DND-41 (cell line): ENCODE measurements at regions not wholly inside any gene's neighbourhood (a gene's known extent, or its start where the extent isn't known, plus 50 kb on each side); places are given as distances from the start of the nearest gene placed in this dataset.

ENCODE experiments used
- ATAC-seq: fragments of 200-7000 bp; cut with Tn5 transposase; 3 replicates; pipeline ENCODE4 v1.9.1; 2021; ENCODE audit warnings: low read depth; ENCODE audit not compliant: insufficient read depth
- DNase-seq: peaks from one replicate; pipeline ENCODE4 v3.0.0-alpha.2; 2020
- H2AFZ ChIP-seq: 2 replicates; pipeline ENCODE4 v1.6.0; 2012; ENCODE audit warnings: low read depth, low read length
- H3K27ac ChIP-seq: 2 replicates; pipeline ENCODE4 v1.5.1; 2012; ENCODE audit warnings: low read length, inconsistent platforms
- H3K27me3 ChIP-seq: fragments of 200-600 bp; sonication (generic); 2 replicates; pipeline ENCODE4 v1.6.0; 2012; ENCODE audit warnings: low read length, mild to moderate bottlenecking, inconsistent platforms; ENCODE audit not compliant: insufficient read depth, poor library complexity
- H3K36me3 ChIP-seq: 2 replicates; pipeline ENCODE4 v1.5.1; 2012; ENCODE audit warnings: low read length, inconsistent platforms; ENCODE audit not compliant: insufficient read depth
- H3K4me1 ChIP-seq: 2 replicates; pipeline ENCODE4 v1.5.1; 2012; ENCODE audit warnings: mild to moderate bottlenecking, low read length; ENCODE audit not compliant: insufficient read depth
- H3K4me2 ChIP-seq: 2 replicates; pipeline ENCODE4 v1.6.0; 2012; ENCODE audit warnings: mild to moderate bottlenecking, moderate library complexity, low read length, inconsistent platforms; ENCODE audit not compliant: insufficient read depth
- H3K4me3 ChIP-seq, 2 experiments: fragments of 200-600 bp in 1 of 2; shearing (Covaris generic) in 1 of 2; 2 replicates each; pipeline ENCODE4 v1.5.1; 2012 to 2016; ENCODE audit warnings: inconsistent platforms in 2 of 2, low read length in 2 of 2, mild to moderate bottlenecking in 2 of 2, low read depth in 1 of 2, moderate library complexity in 1 of 2
- H3K79me2 ChIP-seq: 2 replicates; pipeline ENCODE4 v1.6.0; 2012; ENCODE audit warnings: low read length, inconsistent platforms; ENCODE audit not compliant: insufficient read depth
- H3K9ac ChIP-seq: 2 replicates; pipeline ENCODE4 v1.6.0; 2012; ENCODE audit warnings: low read depth, mild to moderate bottlenecking, inconsistent platforms, low read length, moderate library complexity
- H3K9me3 ChIP-seq: 2 replicates; pipeline ENCODE4 v1.5.1; 2012; ENCODE audit warnings: low read length, moderate library complexity, mild to moderate bottlenecking, inconsistent platforms; ENCODE audit not compliant: insufficient read depth, severe bottlenecking
- H4K20me1 ChIP-seq: 2 replicates; pipeline ENCODE4 v1.6.0; 2012; ENCODE audit warnings: low read length; ENCODE audit not compliant: insufficient read depth
- EZH2 ChIP-seq: IDR thresholded peaks from 3 replicates; pipeline ENCODE4 v1.6.1; 2012; ENCODE audit warnings: borderline replicate concordance, low read depth, mild to moderate bottlenecking, moderate library complexity, low read length, inconsistent platforms; ENCODE audit not compliant: severe bottlenecking
- TF ChIP-seq, protein P1 (sequence below): IDR thresholded peaks from 2 replicates; pipeline ENCODE4 v1.5.1; 2012; ENCODE audit warnings: borderline replicate concordance, low read length, moderate library complexity, mild to moderate bottlenecking; ENCODE audit not compliant: poor library complexity, severe bottlenecking; ENCODE audit errors: extremely low read depth

GRCh38 chr12:46910830-46911229 lies 85.0 kb upstream of the SLC38A4 start:
- Histone ChIP-seq H3K9ac (no peak overlapping the region), H4K20me1 (no peaks in the 10 kb centered on the region), H3K4me3 (no peak overlapping the region), H3K27me3 (no peaks in the 10 kb centered on the region), H3K4me1 (no peaks in the 10 kb centered on the region), H3K4me2 (no peak overlapping the region), H3K79me2 (no peaks in the 10 kb centered on the region), H3K36me3 (no peaks in the 10 kb centered on the region), H2AFZ (no peak overlapping the region), H3K9me3 (peaks cover 3% of the 10 kb centered on the region), H3K27ac (no peak overlapping the region)
- no peak for TF ChIP-seq EZH2
- TF ChIP-seq, protein P1, sequence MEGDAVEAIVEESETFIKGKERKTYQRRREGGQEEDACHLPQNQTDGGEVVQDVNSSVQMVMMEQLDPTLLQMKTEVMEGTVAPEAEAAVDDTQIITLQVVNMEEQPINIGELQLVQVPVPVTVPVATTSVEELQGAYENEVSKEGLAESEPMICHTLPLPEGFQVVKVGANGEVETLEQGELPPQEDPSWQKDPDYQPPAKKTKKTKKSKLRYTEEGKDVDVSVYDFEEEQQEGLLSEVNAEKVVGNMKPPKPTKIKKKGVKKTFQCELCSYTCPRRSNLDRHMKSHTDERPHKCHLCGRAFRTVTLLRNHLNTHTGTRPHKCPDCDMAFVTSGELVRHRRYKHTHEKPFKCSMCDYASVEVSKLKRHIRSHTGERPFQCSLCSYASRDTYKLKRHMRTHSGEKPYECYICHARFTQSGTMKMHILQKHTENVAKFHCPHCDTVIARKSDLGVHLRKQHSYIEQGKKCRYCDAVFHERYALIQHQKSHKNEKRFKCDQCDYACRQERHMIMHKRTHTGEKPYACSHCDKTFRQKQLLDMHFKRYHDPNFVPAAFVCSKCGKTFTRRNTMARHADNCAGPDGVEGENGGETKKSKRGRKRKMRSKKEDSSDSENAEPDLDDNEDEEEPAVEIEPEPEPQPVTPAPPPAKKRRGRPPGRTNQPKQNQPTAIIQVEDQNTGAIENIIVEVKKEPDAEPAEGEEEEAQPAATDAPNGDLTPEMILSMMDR, result no peak
- no peak for DNase-seq
- ATAC-seq, result no peak

DNA sequence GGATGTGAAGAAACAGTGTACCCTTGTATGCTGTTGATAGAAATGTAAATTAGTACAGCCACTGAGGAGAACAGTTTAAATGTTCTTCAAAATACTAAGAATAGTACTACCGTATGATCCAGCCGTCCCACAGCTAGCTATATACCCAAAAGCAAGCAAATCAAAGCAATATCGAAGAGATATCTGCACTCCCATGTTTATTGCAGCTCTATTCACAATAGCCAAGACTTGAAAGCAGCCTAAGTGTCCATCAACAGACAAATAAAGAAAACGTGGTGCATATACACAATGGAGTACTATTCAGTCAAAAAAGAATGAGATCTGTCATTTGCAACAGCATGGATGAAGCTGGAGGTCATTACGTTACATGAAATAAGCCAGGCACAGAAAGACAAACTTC lies 88.5 kb upstream of the SLC38A4 start:
- no peaks in the 10 kb centered on the region for H3K4me1 ChIP-seq
- H3K27ac ChIP-seq, result no peak overlapping the region
- H3K27me3 ChIP-seq, result no peaks in the 10 kb centered on the region
- TF ChIP-seq EZH2, result no peak
- TF ChIP-seq, protein P1, result no peak
- no peaks in the 10 kb centered on the region for H3K36me3 ChIP-seq
- no peak overlapping the region for H3K9ac ChIP-seq
- H3K4me3 ChIP-seq, result no peak overlapping the region
- ATAC-seq (no peak), DNase-seq (no peak)
- H4K20me1 ChIP-seq, result no peaks in the 10 kb centered on the region
- H2AFZ ChIP-seq, result no peak overlapping the region
- no peaks in the 10 kb centered on the region for H3K79me2 ChIP-seq
- H3K4me2 ChIP-seq, result no peak overlapping the region
- H3K9me3 ChIP-seq, result peaks cover 3% of the 10 kb centered on the region

DNA sequence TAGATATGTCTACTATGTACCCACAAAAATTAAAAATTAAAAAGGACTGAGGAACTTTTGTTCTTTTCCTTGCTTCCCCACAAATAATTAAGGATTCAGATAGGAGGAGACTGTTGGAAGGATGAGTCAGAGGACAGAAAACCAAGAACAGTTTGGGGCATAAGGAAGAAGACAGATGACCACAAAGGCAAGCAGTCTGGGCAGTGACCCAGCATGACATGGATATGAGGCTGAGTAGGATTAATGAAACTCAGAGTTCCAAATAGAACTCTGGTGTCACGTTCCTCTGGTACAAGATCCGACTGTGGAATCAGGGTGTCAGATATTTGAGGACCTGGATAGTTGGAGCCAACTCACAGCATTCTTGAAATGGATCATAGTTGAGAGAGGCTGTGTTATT lies 89.3 kb upstream of the SLC38A4 start:
- Histone ChIP-seq H3K4me2 (no peak overlapping the region), H3K27me3 (no peaks in the 10 kb centered on the region), H3K36me3 (no peaks in the 10 kb centered on the region), H4K20me1 (no peaks in the 10 kb centered on the region), H3K79me2 (no peaks in the 10 kb centered on the region), H3K9ac (no peak overlapping the region), H2AFZ (no peak overlapping the region), H3K27ac (no peak overlapping the region), H3K4me1 (no peaks in the 10 kb centered on the region), H3K4me3 (no peak overlapping the region), H3K9me3 (peaks cover 3% of the 10 kb centered on the region)
- TF ChIP-seq, protein P1, result no peak
- TF ChIP-seq EZH2, result no peak
- no peak for ATAC-seq
- DNase-seq, result no peak

- DNase-seq (no peak), ATAC-seq (no peak)
- no peak for TF ChIP-seq EZH2
- Histone ChIP-seq H2AFZ (no peak overlapping the region), H3K9me3 (peaks cover 1% of the 10 kb centered on the region), H3K9ac (no peak overlapping the region), H3K27ac (no peak overlapping the region), H3K4me1 (no peaks in the 10 kb centered on the region), H3K79me2 (no peaks in the 10 kb centered on the region), H3K27me3 (no peaks in the 10 kb centered on the region), H4K20me1 (no peaks in the 10 kb centered on the region), H3K4me2 (no peak overlapping the region), H3K36me3 (no peaks in the 10 kb centered on the region), H3K4me3 (no peak overlapping the region)
Measured at GRCh38 chr12:46915836-46916235, 90.0 kb upstream of the SLC38A4 start.
